Esophagus squamous epithelium (tissue), 5 donors: ENCODE measurements at regions not wholly inside any gene's neighbourhood (a gene's known extent, or its start where the extent isn't known, plus 50 kb on each side); places are given as distances from the start of the nearest gene placed in this dataset.

Experiments
- DNase-seq: peaks from one replicate; lab custom pipeline; 2025; lab: John Stamatoyannopoulos, UW
- H3K27ac ChIP-seq, 4 donors: fragments of 200-600 bp; sonication (generic); one replicate each; pipeline ENCODE4 v1.5.1; 2016 to 2019; ENCODE audit warnings: mild to moderate bottlenecking in 1 of 4
- H3K27me3 ChIP-seq, 4 donors: fragments of 200-600 bp; sonication (generic); 1 replicate in 3 of 4; 2 replicates in 1 of 4; pipeline versions ENCODE4 v1.5.1 to v1.6.0; 2017 to 2021; ENCODE audit warnings: antibody characterized with exemption in 1 of 4
- H3K36me3 ChIP-seq, 3 donors: fragments of 200-600 bp; sonication (generic); one replicate each; pipeline ENCODE4 v1.5.1; 2016 to 2019
- H3K4me1 ChIP-seq, 3 donors: fragments of 200-600 bp; sonication (generic); one replicate each; pipeline ENCODE4 v1.5.1; 2017 to 2019
- H3K4me3 ChIP-seq, 4 donors: fragments of 200-600 bp; sonication (generic); 1 replicate in 3 of 4; 2 replicates in 1 of 4; pipeline ENCODE4 v1.5.1; 2016 to 2019; ENCODE audit warnings: mild to moderate bottlenecking in 2 of 4, moderate library complexity in 1 of 4
- H3K9me3 ChIP-seq, 3 donors: fragments of 200-600 bp; sonication (generic); one replicate each; pipeline ENCODE4 v1.5.1; 2016 to 2019
- CTCF ChIP-seq, 6 experiments: fragments of 450-650 bp in 4 of 6; fragments of 200-600 bp in 2 of 6; sonication (generic) in 2 of 6; IDR thresholded peaks; one replicate each; pipeline ENCODE4 v1.5.1; 2016 to 2019; ENCODE audit warnings: antibody characterized with exemption in 6 of 6, mild to moderate bottlenecking in 4 of 6, moderate library complexity in 4 of 6
- POLR2A ChIP-seq, 4 donors: fragments of 450-650 bp; IDR thresholded peaks; one replicate each; pipeline ENCODE4 v1.6.1; 2017; ENCODE audit warnings: antibody characterized with exemption in 4 of 4, mild to moderate bottlenecking in 4 of 4, moderate library complexity in 3 of 4
- WGBS, 2 donors: methylation state at CpG; one replicate each; pipeline ENCODE4 v1.1.5; 2018; 5-methylcytosine and 5-hydroxymethylcytosine counted together
- intact Hi-C: fragments of 100-400 bp; cut with DNase I; formaldehyde crosslinking; loops from one replicate; pipeline ENCODE4 v1.15.0; 2022
- donor health status: DM: yes; HTN: yes; CAD: no.

- H3K27me3 ChIP-seq = peaks cover 0 to 14% (median 0%) of the 10 kb centered on the region in 4 donors
- WGBS, 2 donors = 77 to 78% methylated on average over 4 to 6 of the region's 7 CpGs
- no peak for TF ChIP-seq CTCF (IDR thresholded peaks at IDR 0.05)
- no peak for TF ChIP-seq POLR2A (IDR thresholded peaks at IDR 0.05)
Measured at GRCh38 chr2:239589270-239589825, 188.5 kb upstream of the HDAC4 start.

GRCh38 chr2:239588451-239589269 is 187.8 kb upstream of the HDAC4 start:
- H3K36me3 ChIP-seq = no peaks in the 10 kb centered on the region
- no peak for TF ChIP-seq CTCF (IDR thresholded peaks at IDR 0.05)
- TF ChIP-seq POLR2A (IDR thresholded peaks at IDR 0.05) = no peak
- H3K4me3 ChIP-seq = no peak overlapping the region
- DNase-seq = no peak
- no peaks in the 10 kb centered on the region for H3K4me1 ChIP-seq
- intact Hi-C loops = no loop called here
- no peaks in the 10 kb centered on the region for H3K9me3 ChIP-seq
- H3K27ac ChIP-seq = no peak overlapping the region
- 80 to 83% methylated on average over 3 to 11 of the region's 13 CpGs for WGBS, 2 donors
- H3K27me3 ChIP-seq = peaks cover 0 to 20% (median 0%) of the 10 kb centered on the region in 4 donors

More at GRCh38 chr2:239589270-239589825, 188.5 kb upstream of the HDAC4 start:
- H3K36me3 ChIP-seq = no peaks in the 10 kb centered on the region
- no peaks in the 10 kb centered on the region for H3K4me1 ChIP-seq
- no peak for DNase-seq
- no peaks in the 10 kb centered on the region for H3K9me3 ChIP-seq
- H3K27ac ChIP-seq = no peak overlapping the region
- intact Hi-C loops = no loop called here
- no peak overlapping the region for H3K4me3 ChIP-seq

- Histone ChIP-seq H3K27ac (no peak overlapping the region), H3K4me1 (no peaks in the 10 kb centered on the region), H3K36me3 (no peaks in the 10 kb centered on the region), H3K27me3 (peaks cover 0 to 20% (median 0%) of the 10 kb centered on the region in 4 donors), H3K4me3 (no peak overlapping the region), H3K9me3 (no peaks in the 10 kb centered on the region)
- intact Hi-C loops = no loop called here
- 55 to 67% methylated on average over 9 to 12 of the region's 14 CpGs for WGBS, 2 donors
- TF ChIP-seq POLR2A (IDR thresholded peaks at IDR 0.05) (no peak), CTCF (IDR thresholded peaks at IDR 0.05) (no peak)
- DNase-seq = no peak
Measured at GRCh38 chr2:239587841-239588240, 187.0 kb upstream of the HDAC4 start.

GRCh38 chr2:239587311-239587731 is 186.5 kb upstream of the HDAC4 start:
- no peaks in the 10 kb centered on the region for H3K4me1 ChIP-seq
- H3K27ac ChIP-seq = no peak overlapping the region
- no peaks in the 10 kb centered on the region for H3K9me3 ChIP-seq
- peaks cover 0 to 20% (median 0%) of the 10 kb centered on the region in 4 donors for H3K27me3 ChIP-seq
- TF ChIP-seq CTCF (IDR thresholded peaks at IDR 0.05) (no peak), POLR2A (IDR thresholded peaks at IDR 0.05) (no peak)
- 80% methylated on average over 4 to 12 of the region's 16 CpGs for WGBS, 2 donors
- no peak for DNase-seq
- intact Hi-C loops = no loop called here
- H3K4me3 ChIP-seq = no peak overlapping the region
- no peaks in the 10 kb centered on the region for H3K36me3 ChIP-seq

- Histone ChIP-seq H3K27ac (no peak overlapping the region), H3K36me3 (no peaks in the 10 kb centered on the region), H3K4me3 (no peak overlapping the region), H3K4me1 (no peaks in the 10 kb centered on the region), H3K27me3 (peaks cover 0 to 20% (median 0%) of the 10 kb centered on the region in 4 donors), H3K9me3 (no peaks in the 10 kb centered on the region)
- no peak for DNase-seq
- TF ChIP-seq POLR2A (IDR thresholded peaks at IDR 0.05) = no peak
- TF ChIP-seq CTCF (IDR thresholded peaks at IDR 0.05) = no peak
- intact Hi-C loops = no loop called here
- 79 to 84% methylated on average over 11 to 21 of the region's 22 CpGs for WGBS, 2 donors
Measured at GRCh38 chr2:239586651-239587310, 186.0 kb upstream of the HDAC4 start.
